GM04504 (cell line): ENCODE measurements at regions not wholly inside any gene's neighbourhood (a gene's known extent, or its start where the extent isn't known, plus 50 kb on each side); places are given as distances from the start of the nearest gene placed in this dataset.
"Not testable (repeated sequence)": the region's sequence is repeated elsewhere in the genome, so short reads cannot be mapped to it uniquely, and the experiment has no call there.

Source experiments
- DNase-seq: peaks from one replicate; pipeline ENCODE4 v3.0.0-alpha.2; 2012; ENCODE audit warnings: low read depth

- peak; percentile 15 for DNase-seq
Observed at GRCh38 chr6:121548131-121548530, 112.7 kb downstream of the GJA1 start.

GRCh38 chr6:121549736-121550135 lies 114.3 kb downstream of the GJA1 start:
- DNase-seq = peak; percentile 50

GRCh38 chr6:121550491-121551010 lies 115.1 kb downstream of the GJA1 start:
- no peak for DNase-seq

- DNase-seq = no peak
Observed at GRCh38 chr6:121555201-121555600, 119.8 kb downstream of the GJA1 start.

- DNase-seq = not testable (repeated sequence)
Observed at GRCh38 chr6:121556149-121556548, 120.7 kb downstream of the GJA1 start.

GRCh38 chr6:121557146-121557940 lies 121.9 kb downstream of the GJA1 start:
- no peak for DNase-seq

GRCh38 chr6:121559611-121560269 lies 124.3 kb downstream of the GJA1 start:
- DNase-seq = no peak

- DNase-seq = no peak
Observed at GRCh38 chr6:121560476-121560875, 125.0 kb downstream of the GJA1 start.

- no peak for DNase-seq
Observed at GRCh38 chr6:121563286-121563685, 127.8 kb downstream of the GJA1 start.

GRCh38 chr6:121564529-121564928 lies 129.1 kb downstream of the GJA1 start:
- not testable (repeated sequence) for DNase-seq

- no peak for DNase-seq
Observed at GRCh38 chr6:121571455-121571854, 136.0 kb downstream of the GJA1 start.

GRCh38 chr6:121573481-121573880 lies 138.0 kb downstream of the GJA1 start:
- DNase-seq = no peak

GRCh38 chr6:121578216-121578615 lies 142.8 kb downstream of the GJA1 start:
- no peak for DNase-seq

GRCh38 chr6:121579478-121579877 lies 144.0 kb downstream of the GJA1 start:
- no peak for DNase-seq

- no peak for DNase-seq
Observed at GRCh38 chr6:121581327-121581726, 145.9 kb downstream of the GJA1 start.

- no peak for DNase-seq
Observed at GRCh38 chr6:121582262-121582661, 146.8 kb downstream of the GJA1 start.

- no peak for DNase-seq
Observed at GRCh38 chr6:121584586-121585369, 149.3 kb downstream of the GJA1 start.

- DNase-seq = no peak
Observed at GRCh38 chr6:121590438-121590837, 155.0 kb downstream of the GJA1 start.

- no peak for DNase-seq
Observed at GRCh38 chr6:121590916-121591315, 155.5 kb downstream of the GJA1 start.

GRCh38 chr6:121592261-121592935 lies 157.0 kb downstream of the GJA1 start:
- no peak for DNase-seq

- DNase-seq = no peak
Observed at GRCh38 chr6:121593011-121593641, 157.7 kb downstream of the GJA1 start.
